Endothelial cell (in vitro differentiated cells): ENCODE measurements at regions not wholly inside any gene's neighbourhood (a gene's known extent, or its start where the extent isn't known, plus 50 kb on each side); places are given as distances from the start of the nearest gene placed in this dataset.

Experiments
- DNase-seq: peaks from one replicate; pipeline ENCODE4 v3.0.0; 2021; ENCODE audit warnings: low spot score
- H3K27ac Mint-ChIP-seq: one replicate; pipeline ENCODE4 v1.8.0; 2021; ENCODE audit warnings: mixed read lengths, inconsistent platforms; ENCODE audit not compliant: unreplicated experiment
- H3K27me3 Mint-ChIP-seq: one replicate; pipeline ENCODE4 v1.8.0; 2021; ENCODE audit warnings: mild to moderate bottlenecking, moderate library complexity, mixed read lengths, inconsistent platforms; ENCODE audit not compliant: unreplicated experiment
- H3K36me3 Mint-ChIP-seq: one replicate; pipeline ENCODE4 v1.8.0; 2021; ENCODE audit warnings: mild to moderate bottlenecking, low read depth, mixed read lengths, inconsistent platforms; ENCODE audit not compliant: unreplicated experiment
- H3K4me1 Mint-ChIP-seq: one replicate; pipeline ENCODE4 v1.8.0; 2021; ENCODE audit warnings: mild to moderate bottlenecking, mixed read lengths, inconsistent platforms; ENCODE audit not compliant: unreplicated experiment
- H3K4me3 Mint-ChIP-seq: one replicate; pipeline ENCODE4 v1.8.0; 2021; ENCODE audit warnings: mild to moderate bottlenecking, mixed read lengths, inconsistent platforms; ENCODE audit not compliant: unreplicated experiment
- H3K9me3 Mint-ChIP-seq: one replicate; pipeline ENCODE4 v1.8.0; 2021; ENCODE audit warnings: mixed read lengths, inconsistent platforms; ENCODE audit not compliant: unreplicated experiment
- TF ChIP-seq, protein P1 (sequence below): fragments of 200-600 bp; sonication (generic); IDR thresholded peaks from one replicate; pipeline ENCODE4 v1.5.0; 2021; ENCODE audit warnings: antibody characterized with exemption; ENCODE audit not compliant: unreplicated experiment

DNA sequence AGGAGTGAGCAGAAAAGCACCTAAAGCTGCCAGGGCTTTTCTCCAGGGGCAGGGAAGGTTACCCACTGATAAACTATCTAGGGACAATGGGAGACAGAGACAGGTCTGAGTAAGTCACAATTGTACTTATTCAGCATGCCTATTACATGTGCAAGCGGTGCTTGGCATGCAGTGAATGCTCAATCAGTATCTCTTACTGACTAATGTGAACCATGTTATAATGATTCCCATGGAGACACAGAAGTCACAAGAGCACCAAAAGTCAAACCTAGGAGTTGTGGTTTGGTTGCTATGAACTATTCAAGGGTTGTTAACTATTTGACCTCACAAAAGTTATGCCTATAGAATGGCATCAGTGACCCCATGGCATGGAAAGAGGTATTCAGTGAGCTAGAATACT, 50.0 kb upstream of the RASGRP1 start:
- H3K27me3 Mint-ChIP-seq, result peaks cover 1% of the 10 kb centered on the region

DNA sequence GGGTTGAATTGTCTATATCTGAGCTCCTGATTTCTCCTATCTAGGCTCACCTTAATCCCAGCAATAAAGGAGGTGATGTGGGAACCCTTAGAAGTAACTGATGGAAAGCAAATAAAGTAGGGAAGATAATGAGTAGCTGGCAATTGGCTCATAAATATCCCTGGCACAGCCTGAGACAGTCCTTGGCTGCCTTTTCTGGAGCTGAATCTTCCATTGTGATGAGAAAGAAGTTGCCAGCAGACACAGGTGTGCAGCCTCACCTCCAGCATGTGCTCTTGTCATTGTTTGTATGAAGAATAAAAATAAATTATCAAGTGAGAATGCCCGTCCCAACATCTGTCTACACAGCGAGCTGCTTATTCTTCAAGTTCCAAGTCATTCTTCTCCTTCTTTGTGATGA, 53.2 kb upstream of the RASGRP1 start:
- Mint-ChIP-seq H3K4me1 (no peaks in the 10 kb centered on the region), H3K36me3 (no peaks in the 10 kb centered on the region), H3K9me3 (no peaks in the 10 kb centered on the region), H3K4me3 (no peak overlapping the region), H3K27ac (no peak overlapping the region), H3K27me3 (peaks cover 3% of the 10 kb centered on the region)
- TF ChIP-seq, protein P1, sequence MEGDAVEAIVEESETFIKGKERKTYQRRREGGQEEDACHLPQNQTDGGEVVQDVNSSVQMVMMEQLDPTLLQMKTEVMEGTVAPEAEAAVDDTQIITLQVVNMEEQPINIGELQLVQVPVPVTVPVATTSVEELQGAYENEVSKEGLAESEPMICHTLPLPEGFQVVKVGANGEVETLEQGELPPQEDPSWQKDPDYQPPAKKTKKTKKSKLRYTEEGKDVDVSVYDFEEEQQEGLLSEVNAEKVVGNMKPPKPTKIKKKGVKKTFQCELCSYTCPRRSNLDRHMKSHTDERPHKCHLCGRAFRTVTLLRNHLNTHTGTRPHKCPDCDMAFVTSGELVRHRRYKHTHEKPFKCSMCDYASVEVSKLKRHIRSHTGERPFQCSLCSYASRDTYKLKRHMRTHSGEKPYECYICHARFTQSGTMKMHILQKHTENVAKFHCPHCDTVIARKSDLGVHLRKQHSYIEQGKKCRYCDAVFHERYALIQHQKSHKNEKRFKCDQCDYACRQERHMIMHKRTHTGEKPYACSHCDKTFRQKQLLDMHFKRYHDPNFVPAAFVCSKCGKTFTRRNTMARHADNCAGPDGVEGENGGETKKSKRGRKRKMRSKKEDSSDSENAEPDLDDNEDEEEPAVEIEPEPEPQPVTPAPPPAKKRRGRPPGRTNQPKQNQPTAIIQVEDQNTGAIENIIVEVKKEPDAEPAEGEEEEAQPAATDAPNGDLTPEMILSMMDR, result no peak
- DNase-seq, result no peak

More for the DNA sequence above, 50.0 kb upstream of the RASGRP1 start:
- no peak for DNase-seq
- TF ChIP-seq, protein P1, result no peak
- Mint-ChIP-seq H3K36me3 (no peaks in the 10 kb centered on the region), H3K27ac (no peak overlapping the region), H3K9me3 (no peaks in the 10 kb centered on the region), H3K4me3 (no peak overlapping the region), H3K4me1 (no peaks in the 10 kb centered on the region)

DNA sequence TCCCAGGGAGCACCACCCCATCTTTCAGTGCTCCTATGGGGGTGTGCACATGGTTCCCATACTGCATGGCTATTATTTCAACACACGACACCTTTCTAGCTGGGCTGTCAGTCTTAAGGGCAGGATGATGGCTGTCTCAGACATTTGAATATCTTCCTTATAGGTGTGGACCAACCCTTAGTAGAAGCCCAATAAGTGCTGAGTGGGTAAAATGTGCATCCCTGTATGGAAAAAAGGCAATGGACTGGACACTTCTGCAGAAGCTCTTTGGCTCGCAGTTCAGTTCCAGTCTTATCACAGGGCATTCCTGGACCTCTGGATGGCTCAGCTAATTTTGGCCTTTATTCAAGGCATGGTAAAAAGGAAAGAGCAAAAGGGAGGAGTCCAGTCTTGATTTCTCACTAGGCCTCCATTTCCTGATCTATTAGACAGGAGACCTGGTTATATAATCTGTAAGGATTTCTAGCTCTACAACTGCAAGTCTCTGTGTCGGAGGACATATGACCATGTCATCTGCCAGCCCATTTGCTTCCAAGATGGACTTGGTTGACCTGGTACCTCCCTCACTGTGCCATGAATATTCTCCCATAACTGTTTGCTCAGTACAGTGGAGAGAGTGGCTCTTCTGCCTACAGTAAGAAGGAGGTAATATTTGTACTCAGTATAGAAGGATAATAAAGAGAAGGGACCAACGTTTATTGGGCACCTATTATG, 53.8 kb upstream of the RASGRP1 start:
- TF ChIP-seq, protein P1, result no peak
- H3K27me3 Mint-ChIP-seq, result peaks cover 3% of the 10 kb centered on the region
- DNase-seq, result no peak
- H3K36me3 Mint-ChIP-seq, result no peaks in the 10 kb centered on the region
- H3K4me1 Mint-ChIP-seq, result no peaks in the 10 kb centered on the region
- no peak overlapping the region for H3K27ac Mint-ChIP-seq
- H3K4me3 Mint-ChIP-seq, result no peak overlapping the region
- H3K9me3 Mint-ChIP-seq, result no peaks in the 10 kb centered on the region

DNA sequence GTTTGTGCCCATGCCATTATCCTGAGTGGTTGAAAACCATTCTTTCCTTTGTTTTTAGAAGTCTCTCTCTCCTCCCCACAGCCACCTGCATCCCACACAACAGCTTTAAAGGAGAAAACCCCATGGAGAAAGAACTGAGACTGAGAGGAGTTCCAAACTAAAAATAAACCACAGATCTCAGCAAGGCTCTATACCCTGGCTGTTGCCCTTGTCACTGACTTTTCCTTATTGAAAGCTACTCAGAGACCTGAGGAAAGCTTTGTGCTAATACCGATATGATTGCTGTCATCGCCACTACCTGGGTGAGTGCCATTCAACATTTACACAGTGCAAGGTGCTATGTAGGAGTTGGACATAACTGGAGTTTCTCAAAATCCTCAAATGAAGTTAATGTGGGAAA, 55.5 kb upstream of the RASGRP1 start:
- Mint-ChIP-seq H3K4me3 (no peak overlapping the region), H3K27ac (no peak overlapping the region), H3K9me3 (no peaks in the 10 kb centered on the region), H3K4me1 (no peaks in the 10 kb centered on the region), H3K27me3 (peaks cover 3% of the 10 kb centered on the region), H3K36me3 (no peaks in the 10 kb centered on the region)
- no peak for DNase-seq
- TF ChIP-seq, protein P1, result no peak

DNA sequence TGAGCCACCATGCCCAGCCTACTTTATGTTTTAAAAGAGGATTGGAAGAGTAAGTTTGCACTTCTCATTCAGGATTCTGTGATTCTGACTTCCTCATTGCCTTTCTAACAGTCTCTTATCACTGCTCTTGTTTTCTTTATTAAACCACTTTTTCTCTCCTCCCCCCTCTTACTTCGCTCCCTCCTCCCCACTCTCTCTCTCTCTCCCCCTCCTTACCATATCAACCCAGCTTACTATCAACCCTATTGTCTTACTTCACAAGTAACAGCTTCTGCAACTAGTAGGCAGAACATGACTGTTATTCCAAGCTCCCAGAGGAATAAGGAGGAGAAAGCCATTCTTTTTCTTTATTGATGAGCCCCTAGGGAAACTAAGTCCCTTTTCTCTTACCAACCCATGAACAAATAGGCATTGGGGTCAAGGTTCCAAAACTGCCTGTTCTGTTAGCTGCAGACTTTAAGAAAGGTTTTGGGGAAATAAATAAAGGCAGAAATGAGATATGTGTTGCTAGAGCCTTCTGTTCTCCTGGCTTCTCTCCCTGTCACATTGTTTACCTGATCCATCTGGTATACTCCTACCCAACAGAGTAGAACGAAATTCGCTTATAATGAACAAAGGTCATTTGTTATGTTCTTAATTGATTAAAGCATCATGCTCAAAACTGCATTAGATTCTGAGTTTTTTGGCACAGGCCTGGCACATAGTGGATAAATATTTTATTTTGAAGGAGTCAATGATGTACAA, 56.4 kb upstream of the RASGRP1 start:
- Mint-ChIP-seq H3K9me3 (no peaks in the 10 kb centered on the region), H3K4me3 (no peak overlapping the region), H3K27me3 (peaks cover 3% of the 10 kb centered on the region), H3K36me3 (no peaks in the 10 kb centered on the region), H3K27ac (no peak overlapping the region), H3K4me1 (no peaks in the 10 kb centered on the region)
- no peak for DNase-seq
- TF ChIP-seq, protein P1, result no peak
